NCI-H82 treated with DMSO at 0.1 percent for 48 hours (cell line): ENCODE measurements at regions not wholly inside any gene's neighbourhood (a gene's known extent, or its start where the extent isn't known, plus 50 kb on each side); places are given as distances from the start of the nearest gene placed in this dataset.
"Not testable (repeated sequence)": the region's sequence is repeated elsewhere in the genome, so short reads cannot be mapped to it uniquely, and the experiment has no call there.

Experiments
- DNase-seq: peaks from one replicate; lab custom pipeline; 2025; ENCODE audit not compliant: unreplicated experiment; lab: John Stamatoyannopoulos, UW

DNA sequence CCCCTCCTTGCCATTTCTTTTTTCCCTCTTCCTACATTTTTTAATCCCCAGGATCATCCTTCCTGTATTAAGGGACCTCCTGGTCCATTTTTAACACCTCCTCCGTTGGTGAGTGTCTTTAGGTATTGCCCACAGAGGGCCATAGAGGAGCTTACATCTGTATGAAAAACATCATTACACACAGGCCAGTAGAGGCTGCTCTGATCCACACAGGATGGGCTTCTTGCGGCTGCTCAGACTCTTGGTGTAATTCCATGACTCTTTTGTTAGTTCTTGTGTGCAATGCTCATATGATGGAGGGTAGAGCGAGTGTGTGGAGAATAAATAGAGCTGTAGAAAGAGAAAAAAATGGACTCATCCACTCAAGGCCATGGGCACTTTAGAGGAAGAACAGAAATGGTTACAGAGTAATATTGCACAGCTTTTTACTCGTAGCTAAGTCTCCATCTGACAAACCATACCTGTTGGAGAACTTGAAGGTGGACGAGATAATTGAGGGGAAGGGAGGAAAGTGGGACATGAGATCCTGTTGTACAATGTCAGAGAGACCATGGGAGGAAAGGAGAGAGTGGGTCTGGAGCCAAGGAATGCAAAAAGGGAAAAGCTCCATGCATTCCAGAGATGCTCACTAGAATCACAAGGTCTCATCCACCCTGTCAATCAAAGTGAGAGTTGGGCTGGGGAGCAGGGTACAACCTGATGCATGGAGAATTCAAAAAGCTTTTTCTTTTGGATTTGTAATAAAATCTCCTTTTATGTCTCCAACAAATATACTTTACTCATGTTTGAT, 129.7 kb upstream of the TNP1 start:
- no peak for DNase-seq

DNA sequence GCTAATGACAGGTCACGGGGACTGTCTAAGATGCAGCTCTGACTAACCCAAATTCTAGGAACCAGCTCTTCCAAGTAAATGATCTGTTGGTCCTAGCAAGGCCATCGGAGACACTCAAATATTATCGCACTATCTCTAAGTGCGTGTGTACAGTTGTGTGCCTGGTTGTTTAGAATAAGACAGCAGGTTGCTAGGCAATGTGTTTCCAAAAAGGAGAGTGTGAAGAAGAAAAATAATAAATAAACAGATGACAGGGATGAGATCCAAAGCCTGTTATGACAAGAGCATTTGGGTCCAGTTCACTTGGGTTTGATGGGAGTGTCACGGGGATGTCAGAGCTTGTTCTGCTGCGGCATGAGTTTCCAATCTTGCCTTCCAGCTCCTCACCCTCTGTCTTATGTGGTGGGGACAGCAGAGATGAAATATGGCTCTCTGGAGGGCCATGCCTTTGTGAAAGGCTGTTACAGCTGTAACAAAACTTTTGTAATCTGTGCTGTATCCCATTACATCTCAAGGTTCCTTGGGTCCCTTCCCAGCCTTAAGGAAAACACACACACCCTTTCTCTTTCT, 127.5 kb upstream of the TNP1 start:
- DNase-seq = no peak

DNA sequence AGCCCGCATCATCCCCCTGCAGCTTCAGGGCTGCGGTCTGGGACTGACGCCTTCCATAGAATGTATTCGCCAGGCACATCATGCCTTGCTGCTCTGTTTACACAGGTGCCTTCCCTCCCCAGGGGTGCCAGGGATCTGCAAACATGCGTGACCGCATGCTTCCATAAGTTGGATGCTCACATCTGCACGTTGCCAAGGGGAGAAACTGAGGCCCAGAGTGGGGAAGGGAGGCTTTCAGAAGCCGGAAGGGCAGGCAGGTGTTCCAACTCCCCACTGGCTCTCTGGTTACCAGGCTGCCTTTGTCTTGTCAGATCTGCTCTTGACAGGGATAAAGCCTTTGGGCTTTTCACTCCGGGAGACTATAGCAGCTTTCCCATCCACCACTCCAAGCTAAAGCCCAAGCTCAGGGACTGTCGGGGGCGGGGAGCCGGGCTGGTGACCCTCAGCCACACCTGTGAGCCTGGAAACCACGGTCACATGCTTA, 125.8 kb upstream of the TNP1 start:
- no peak for DNase-seq

DNA sequence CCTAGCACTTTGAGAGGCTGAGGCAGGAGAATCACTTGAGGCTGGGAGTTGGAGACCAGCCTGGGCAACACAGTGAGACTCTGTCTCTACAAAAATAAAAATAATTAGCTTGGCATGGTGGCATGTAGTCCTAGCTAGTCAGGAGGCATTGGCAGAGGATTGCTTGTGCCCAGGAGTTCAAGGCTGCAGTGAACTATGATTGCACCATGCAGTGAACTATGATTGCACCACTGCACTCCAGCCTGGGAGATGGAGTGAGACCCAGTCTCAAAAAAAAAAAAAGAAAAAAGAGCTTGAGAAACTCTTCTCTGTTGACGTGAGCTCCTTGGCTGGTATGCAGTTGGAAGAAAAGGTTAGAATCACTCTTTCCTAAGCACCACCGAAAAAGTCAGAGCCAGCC, 125.1 kb upstream of the TNP1 start:
- DNase-seq = no peak

DNA sequence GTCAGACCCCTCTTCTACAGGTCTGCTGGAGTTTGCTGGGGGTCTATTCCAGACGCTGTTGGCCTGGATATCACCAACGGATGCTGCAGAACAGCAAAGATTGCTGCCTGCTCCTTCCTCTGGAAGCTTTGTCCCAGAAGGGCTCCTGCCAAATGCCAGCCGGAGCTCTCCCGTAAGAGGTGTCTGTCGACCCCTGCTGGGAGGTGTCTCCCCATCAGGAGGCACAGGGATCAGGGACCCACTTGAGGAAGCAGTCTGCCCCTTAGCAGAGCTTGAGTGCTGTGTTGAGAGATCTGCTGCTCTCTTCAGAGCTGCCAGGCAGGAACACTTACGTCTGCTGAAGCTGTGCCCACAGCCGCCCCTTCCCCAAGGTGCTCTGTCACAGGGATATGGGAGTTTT, 122.1 kb upstream of the TNP1 start:
- not testable (repeated sequence) for DNase-seq

DNA sequence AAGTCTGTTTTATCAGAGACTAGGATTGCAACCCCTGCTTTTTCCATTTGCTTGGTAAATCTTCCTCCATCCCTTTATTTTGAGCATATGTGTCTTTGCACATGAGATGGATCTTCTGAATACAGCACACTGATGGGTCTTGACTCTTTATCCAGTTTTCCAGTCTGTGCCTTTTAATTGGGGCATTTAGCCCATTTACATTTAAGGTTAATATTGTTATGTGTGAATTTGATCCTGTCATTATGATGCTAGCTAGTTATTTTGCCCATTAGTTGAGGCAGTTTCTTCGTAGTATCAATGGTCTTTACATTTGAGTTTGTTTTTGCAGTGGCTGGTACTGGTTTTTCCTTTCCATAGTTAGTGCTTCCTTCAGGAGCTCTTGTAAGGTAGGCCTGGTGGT, 120.6 kb upstream of the TNP1 start:
- not testable (repeated sequence) for DNase-seq

DNA sequence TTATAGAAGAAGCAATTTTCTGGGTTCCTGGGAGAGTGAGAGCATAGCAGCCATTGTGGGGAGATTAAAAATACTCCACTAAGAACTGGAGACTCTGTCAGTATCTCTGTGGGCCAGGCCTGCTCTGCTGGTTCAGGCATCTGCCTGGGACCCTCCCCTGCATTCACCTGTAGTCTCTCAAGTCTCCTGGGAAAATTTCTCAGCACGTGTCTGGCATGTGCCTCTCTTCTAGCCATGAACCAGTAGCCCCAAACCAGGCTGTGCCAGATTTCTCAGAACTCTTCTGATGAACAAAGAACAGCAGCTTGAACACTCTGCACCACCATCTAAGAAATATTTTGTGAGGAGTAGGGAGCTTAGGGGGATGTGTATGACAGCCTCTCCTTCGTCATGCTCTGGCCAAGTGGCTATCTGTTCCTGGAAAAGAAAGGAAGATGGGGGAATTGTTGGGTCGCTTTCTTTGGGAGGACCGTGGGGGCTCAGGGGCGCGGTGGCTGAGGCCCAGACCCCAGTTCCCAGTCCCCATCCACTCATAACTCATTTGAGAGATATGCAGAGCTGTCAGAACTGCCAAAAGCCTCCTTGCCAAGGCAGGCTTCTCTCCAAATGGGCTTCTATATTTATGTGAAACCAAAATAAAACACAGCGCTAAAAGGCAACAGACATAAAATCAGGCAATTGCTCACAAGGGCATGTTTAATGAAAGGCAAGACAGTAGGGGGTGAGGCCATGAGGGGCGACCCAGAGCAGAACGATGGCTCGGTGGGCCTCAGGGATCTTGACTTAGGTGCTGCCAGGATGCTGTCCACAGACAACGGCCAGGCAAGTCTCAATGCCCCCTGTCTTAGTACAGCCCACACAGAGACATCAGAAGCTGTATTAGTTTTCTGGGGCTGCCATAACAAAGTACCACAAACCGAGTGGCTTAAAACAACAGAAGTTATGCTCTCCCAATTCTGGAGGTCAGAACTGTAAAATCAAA, 114.7 kb upstream of the TNP1 start:
- no peak for DNase-seq

DNA sequence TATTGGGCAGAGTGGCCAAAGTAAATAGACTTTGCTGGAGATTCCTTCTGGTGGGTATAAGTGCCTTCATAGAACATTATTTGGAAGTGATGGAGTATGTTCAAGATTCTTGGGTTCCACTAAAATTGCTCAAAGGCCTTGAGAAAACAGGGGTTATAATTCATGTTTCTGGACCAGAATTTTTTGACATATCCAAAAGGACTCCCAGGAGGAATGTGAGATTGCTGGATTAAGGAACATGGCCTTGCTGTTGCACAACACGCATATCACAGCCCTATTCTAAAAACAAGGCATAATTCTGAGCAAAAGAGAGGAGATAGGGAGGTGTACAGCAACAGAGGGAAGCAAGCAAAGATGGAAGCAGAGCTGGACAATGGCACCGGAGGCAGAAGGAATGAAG, 111.7 kb upstream of the TNP1 start:
- DNase-seq = no peak

DNA sequence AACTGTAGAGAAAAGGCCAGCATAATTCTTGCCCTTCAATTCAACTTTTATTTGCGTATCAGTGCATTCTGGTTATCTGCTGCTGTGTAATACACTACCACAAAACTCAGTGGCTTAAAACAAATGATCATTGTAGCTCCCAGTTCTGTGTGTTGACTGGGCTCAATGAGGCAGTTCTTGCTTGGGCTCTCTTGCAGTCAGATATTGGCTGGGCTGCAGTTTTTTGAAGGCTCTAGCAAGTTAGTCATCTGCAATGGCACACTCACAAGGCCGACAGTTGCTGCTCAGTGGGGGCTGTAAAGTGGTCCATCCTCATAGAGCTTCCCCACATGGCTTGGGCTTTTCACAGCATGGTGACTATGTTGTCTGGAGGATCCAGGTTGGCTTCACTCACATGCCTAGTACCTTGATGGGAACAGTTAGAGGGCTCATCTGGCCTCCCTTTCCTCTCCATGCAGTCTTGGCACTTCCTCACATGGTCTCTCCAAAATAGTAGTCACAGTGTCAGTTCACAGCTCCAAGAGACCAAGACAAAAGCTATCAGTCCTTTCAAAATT, 110.6 kb upstream of the TNP1 start:
- no peak for DNase-seq

DNA sequence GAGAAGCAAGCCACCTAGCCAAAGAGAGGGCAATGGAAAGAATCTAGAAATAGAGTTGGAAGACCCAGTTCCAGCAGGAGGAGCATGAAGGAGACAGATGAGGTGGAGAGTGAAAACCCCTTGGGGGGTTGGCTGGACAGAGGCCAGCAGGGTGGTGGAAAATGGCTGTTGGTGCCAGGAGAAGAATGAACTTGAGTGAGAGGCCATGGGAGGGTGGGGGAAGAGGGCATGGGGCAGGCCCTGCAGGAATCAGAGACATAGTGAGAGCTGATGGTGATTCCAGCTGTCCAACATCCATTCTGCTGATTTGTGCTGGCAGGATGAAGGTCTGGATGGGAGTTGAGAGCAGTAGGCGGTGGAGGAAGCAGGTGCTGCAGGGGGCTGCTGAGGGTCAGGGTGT, 108.0 kb upstream of the TNP1 start:
- DNase-seq = no peak

DNA sequence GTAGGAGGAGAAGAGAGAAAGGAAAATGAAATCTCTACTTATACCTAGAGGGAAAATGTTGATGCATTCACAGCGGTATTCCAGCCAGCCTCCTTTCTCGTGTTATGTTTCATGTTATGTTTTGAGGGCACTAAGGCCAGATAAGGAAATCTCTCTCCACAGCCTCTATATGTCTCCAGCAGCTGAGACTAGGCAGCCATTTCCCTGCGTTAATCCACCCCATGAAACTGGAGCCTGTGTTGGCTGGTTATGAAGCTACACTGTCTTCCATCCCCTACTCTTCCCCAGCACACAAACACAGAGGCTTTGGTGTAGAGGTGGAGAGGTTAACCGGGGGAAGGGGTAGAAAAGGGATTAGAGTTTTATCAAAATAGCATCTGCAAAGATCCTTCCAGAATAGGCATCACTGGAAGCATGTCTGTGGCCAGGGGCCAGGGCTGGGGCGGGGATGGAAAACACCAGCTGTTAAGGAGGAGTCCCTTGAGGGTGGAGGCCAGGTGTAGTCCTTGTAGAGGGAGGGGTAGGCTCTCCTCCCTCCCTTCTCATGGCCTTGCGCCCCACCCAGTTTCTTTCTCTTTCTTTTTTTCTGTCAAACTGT, 100.9 kb upstream of the TNP1 start:
- peak; percentile 33 for DNase-seq

DNA sequence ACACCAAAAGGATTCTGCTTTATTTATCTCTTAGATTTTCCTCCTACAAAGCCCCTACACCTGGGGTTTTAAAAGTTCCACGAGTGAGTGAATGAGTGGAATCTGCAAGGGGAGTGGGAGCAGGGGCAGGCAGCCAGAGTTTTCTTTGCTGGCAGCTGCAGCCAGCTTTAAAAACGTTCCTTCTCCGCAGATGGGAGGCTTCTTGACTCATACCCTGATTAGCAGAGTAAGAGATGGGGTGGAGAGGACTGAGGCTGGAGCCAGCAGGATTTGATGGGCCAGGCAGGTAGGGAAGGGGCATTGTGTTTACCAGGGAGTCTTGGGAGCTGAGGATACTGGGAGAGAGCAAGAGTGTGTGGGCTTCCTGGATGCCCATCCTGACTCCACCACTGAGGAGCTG, 99.6 kb upstream of the TNP1 start:
- no peak for DNase-seq

DNA sequence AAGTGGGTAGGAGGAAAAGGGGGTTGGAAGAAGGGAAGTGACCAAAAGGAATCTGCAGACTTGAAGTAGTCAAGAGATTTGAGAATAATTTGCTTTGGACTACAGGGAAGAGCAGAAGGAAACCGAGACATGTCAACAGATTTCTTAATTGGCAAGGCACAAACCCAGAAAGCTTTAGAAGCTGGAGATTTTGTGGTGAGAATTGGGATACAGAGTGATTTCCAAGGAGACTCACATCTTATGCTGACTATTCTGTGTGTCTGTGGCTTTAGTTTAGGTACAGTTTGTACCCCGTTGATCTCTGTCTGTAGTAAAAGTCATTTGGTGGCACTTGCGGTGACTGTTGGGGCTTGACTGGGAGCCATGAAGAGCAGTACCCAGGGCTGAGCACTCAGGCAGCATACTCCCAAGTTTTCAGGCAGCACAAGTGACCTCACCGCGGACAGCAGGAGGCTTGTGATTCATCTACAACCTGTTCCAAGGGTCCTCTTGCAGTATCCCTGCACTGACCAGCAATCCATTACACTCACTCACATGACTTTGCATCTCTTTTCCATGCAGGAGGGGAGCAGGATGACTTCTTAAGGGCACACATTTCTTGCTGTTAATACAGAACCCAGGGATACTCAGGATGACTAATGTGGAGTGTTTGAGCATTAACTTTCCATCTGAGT, 97.1 kb upstream of the TNP1 start:
- no peak for DNase-seq

DNA sequence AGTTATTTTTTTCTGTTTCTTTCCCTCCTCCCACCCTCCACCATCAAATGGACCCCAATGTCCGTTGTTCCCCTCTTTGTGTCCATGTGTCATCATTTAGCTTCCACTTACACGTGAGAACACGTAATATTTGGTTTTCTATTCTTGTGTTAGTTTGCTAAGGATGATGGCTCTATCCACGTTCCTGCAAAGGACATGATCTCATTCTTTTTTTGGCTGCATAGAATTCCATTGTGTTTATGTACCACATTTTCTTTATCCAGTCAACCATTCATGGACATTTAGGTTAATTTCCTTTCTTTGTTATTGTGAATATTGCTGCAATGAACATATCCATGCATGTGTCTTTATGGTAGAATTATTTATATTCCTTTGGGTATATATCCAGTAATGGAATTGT, 91.3 kb upstream of the TNP1 start:
- no peak for DNase-seq

DNA sequence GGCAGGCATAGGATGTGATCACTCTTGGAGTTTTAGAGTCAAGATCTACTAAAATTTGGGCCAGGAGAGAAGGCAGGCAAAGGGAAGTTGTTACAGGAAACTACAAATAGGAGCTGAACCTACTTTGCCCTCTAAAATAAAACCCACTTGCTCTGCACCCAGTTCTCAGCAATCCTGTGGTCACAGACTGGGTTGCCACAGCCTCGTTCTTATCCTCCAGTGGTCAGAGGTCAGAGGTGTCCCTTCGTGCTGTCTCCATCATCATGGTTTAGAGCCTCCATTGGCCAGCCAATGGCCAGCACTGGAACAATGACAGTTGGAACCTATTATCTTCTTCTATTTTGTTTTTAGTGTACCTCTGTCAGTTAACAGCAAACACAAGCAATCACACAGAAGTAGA, 90.7 kb upstream of the TNP1 start:
- no peak for DNase-seq

DNA sequence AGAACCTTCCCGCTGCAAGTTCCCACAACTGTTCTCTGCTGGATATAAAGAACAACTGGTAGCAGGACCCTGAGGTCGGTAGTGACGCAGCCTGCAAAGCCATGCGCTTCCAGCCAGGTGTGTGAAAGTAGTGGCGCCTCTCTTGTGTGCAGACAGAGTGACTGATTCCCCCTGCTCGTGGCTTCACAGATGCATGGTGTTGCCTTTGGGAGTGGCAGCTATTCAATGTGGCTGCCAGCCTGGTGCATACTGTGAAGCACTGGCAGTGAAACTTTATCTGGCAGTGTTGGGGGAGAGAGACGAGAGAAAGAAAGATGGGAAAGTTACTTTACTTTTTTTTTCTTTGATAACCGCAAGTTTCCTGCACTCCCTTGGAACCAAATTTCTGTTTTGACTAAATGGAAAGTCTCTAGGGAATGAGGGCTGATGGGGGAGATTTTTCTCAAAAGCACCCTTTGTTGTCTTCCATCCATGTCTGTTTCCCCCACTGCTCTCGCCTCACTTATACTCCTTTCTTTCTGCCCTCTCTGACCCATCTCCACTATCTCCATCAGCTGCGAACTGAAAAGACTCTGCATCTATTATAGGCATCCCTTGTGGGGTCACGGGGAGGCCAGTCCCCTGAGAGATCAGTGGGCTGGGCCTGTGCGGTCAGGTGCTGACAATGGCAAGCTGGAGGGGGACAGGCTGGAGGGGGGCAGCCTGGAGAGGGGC, 90.0 kb upstream of the TNP1 start:
- DNase-seq = no peak

DNA sequence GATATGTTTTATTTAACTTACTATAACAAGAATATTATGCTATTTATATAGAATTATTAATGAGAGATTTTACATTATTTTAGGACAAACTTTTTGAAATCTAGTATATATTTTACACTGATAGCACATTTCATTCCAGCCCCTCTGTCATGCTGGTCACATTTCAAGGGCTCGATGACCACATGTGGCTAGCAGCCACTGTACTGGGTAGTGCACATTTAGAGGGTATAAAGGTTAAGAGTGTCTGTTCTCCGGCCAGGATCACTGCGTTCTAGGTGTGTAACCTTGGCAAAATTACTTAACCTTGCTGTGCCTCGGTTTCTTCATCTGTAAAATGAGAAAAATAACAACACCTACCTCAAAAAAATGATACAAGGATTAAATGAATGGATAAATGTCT, 87.2 kb upstream of the TNP1 start:
- no peak for DNase-seq

DNA sequence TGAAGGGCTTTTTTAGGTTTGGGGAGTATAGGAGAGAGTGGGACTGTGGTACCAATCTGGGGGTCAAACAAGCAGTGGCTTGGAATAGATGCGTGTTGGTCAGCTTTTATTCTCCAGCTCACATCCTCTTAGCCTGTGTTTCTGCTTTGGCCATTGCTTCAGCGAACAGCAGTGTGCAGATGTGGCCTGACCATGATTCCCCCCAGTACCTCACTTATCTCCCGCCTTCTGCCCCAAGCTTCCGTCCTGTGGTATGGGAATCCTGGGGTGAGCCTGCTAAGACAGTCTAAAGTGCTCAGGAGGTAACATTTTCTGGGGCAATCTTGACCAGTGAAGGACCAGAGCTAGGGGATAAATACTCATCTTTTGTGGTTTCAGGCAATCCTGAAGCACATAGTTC, 84.9 kb upstream of the TNP1 start:
- DNase-seq = no peak

DNA sequence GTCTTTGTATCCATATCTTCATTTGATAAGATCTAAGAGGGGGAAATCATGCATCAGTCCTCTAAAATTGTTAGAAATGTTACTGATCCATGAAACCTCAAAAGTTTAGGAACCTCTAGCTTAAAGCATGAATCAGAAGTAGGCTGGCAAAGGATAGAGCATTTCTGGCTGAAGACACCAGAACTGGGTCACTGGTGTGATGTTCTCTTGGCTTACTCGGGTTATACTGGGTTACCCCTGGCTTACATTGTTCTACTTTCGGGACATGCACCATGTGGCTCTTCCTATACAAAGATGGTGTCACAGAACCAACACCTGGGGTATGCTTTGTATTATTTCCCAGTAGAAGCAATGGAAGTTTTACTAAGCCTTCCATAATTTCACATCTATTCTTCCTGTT, 83.2 kb upstream of the TNP1 start:
- no peak for DNase-seq

DNA sequence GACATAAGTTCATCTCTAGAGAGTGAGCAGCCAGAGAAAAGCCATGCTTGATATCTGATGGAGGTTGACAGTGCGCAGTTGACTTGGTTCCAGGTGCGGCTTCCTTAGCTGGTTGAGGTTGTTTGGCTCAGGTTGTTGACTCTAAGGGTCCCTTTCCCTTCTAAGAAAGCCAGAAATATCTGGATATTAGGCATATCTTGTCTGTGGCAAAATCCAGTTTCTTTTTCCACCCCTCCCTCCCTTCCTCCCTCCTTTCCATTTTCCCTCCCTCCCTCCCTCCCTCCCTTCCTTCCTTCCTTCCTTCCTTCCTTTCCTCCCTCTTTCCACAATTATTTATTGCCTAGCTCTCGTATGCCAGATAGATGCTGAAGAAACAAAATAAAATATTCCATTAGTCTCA, 82.6 kb upstream of the TNP1 start:
- no peak for DNase-seq
